HG03571 (cell line): ENCODE measurements at regions not wholly inside any gene's neighbourhood (a gene's known extent, or its start where the extent isn't known, plus 50 kb on each side); places are given as distances from the start of the nearest gene placed in this dataset.

Experiments used
- ATAC-seq: cut with Tn5 transposase; IDR thresholded peaks from one replicate; pipeline ENCODE4 v1.9.1; 2021; ENCODE audit not compliant: unreplicated experiment

- ATAC-seq: no peak
Observed at GRCh38 chr15:94673801-94674200, 442.4 kb downstream of the MCTP2 start.

- no peak for ATAC-seq
Observed at GRCh38 chr15:94674296-94674695, 442.9 kb downstream of the MCTP2 start.

- ATAC-seq: no peak
Observed at GRCh38 chr15:94677202-94677790, 445.9 kb downstream of the MCTP2 start.

- ATAC-seq: no peak
Observed at GRCh38 chr15:94682171-94682570, 450.8 kb downstream of the MCTP2 start.

- ATAC-seq: no peak
Observed at GRCh38 chr15:94683902-94684301, 452.5 kb downstream of the MCTP2 start.

GRCh38 chr15:94691169-94691568 lies 459.8 kb downstream of the MCTP2 start:
- no peak for ATAC-seq

GRCh38 chr15:94692710-94693109 lies 461.3 kb downstream of the MCTP2 start:
- no peak for ATAC-seq

- no peak for ATAC-seq
Observed at GRCh38 chr15:94700211-94700610, 468.9 kb downstream of the MCTP2 start.

GRCh38 chr15:94701281-94701985 lies 470.1 kb downstream of the MCTP2 start:
- ATAC-seq: no peak

GRCh38 chr15:94703596-94703995 lies 472.2 kb downstream of the MCTP2 start:
- no peak for ATAC-seq

- ATAC-seq: no peak
Observed at GRCh38 chr15:94704421-94704820, 473.1 kb downstream of the MCTP2 start.

- ATAC-seq: no peak
Observed at GRCh38 chr15:94704946-94705345, 473.6 kb downstream of the MCTP2 start.

- no peak for ATAC-seq
Observed at GRCh38 chr15:94709319-94709718, 478.0 kb downstream of the MCTP2 start.

GRCh38 chr15:94722024-94722636 lies 490.8 kb downstream of the MCTP2 start:
- ATAC-seq: no peak

- no peak for ATAC-seq
Observed at GRCh38 chr15:94723801-94724200, 492.4 kb downstream of the MCTP2 start.

- ATAC-seq: no peak
Observed at GRCh38 chr15:94731286-94731685, 499.9 kb downstream of the MCTP2 start.

GRCh38 chr15:94734460-94734859 lies 503.1 kb downstream of the MCTP2 start:
- ATAC-seq: no peak

GRCh38 chr15:94736236-94736635 lies 504.9 kb downstream of the MCTP2 start:
- no peak for ATAC-seq

GRCh38 chr15:94739639-94740038 lies 508.3 kb downstream of the MCTP2 start:
- no peak for ATAC-seq

GRCh38 chr15:94740469-94740868 lies 509.1 kb downstream of the MCTP2 start:
- no peak for ATAC-seq

- ATAC-seq: no peak
Observed at GRCh38 chr15:94743668-94744067, 512.3 kb downstream of the MCTP2 start.

GRCh38 chr15:94744080-94744793 lies 512.9 kb downstream of the MCTP2 start:
- ATAC-seq: no peak
